Muscle of arm (tissue), 1 donor: ENCODE measurements at regions not wholly inside any gene's neighbourhood (a gene's known extent, or its start where the extent isn't known, plus 50 kb on each side); places are given as distances from the start of the nearest gene placed in this dataset.

Experiments
- DNase-seq: peaks from one replicate; pipeline ENCODE4 v3.0.0-alpha.2; 2013

GRCh38 chr2:129887688-129888266 is 91.7 kb upstream of the RAB6C start:
- DNase-seq, result no peak

GRCh38 chr2:129888461-129888860 is 91.0 kb upstream of the RAB6C start:
- DNase-seq, result no peak

DNA sequence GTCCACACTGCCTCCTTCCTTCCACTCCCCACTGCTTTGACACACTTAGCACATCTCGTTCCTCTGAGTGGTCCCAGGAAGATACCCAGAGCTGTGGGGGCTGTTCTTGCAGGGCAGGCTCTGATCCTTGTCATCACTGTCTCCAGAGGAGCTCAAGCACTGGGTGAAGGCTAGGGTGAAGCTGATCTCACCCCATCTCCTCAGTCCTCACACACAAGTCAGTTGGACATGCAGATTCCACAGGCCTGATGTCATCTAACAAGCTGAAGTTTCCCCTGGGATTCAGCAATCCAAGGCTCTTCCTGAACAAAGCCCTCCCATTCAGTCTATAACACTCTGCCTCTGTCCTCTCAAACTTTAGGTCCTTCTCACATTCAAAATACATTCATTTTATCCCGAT is 90.6 kb upstream of the RAB6C start:
- DNase-seq, result no peak

DNA sequence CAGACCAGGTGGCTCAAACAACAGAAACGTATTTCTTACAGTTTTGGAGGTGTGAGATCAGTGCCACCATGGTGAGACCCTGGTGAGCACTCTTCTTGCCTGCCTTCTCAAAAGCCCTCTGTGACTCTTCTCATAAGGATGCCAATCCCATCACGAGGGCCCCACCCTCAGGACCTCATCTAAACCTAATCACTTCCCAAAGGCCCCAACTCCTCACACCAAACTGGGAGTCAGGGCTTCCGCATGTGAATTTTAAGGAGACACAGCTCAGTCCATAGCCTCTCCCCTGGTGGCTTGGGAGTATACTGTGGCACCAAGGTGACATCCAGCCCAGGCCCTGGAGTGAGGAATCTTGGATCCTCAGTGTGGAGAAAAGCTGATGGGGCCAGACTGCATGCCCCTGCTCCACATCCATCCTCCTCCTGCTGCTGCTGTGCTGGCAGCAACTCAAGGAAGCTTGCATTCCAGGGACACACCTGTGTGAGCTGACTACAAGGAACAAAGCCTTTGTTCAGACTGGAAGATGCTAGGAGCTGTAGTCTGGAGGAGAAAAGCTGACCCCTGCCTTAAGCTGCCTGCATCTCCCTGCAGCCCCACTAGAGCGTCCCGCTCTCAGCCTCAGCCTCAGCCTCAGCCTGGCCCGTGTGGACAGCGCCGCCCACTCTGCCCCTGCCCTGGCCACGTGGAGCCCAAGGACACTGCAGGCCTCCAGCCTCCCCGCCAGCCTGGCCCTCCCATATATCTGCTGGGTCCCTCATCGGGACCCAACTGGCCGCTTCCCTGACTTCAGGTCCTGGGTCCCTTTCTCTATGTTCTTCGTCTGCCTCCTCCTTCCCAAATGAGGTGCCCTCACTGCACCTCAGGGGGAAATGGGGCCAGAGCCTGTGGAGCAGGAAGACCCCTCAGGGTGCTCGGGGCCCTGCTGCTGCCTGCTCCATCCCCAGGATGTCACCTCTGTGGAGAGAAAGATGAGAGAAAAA is 87.8 kb upstream of the RAB6C start:
- no peak for DNase-seq

- DNase-seq, result no peak
These were observed 87.1 kb upstream of the RAB6C start for GRCh38 chr2:129892360-129892759.

DNA sequence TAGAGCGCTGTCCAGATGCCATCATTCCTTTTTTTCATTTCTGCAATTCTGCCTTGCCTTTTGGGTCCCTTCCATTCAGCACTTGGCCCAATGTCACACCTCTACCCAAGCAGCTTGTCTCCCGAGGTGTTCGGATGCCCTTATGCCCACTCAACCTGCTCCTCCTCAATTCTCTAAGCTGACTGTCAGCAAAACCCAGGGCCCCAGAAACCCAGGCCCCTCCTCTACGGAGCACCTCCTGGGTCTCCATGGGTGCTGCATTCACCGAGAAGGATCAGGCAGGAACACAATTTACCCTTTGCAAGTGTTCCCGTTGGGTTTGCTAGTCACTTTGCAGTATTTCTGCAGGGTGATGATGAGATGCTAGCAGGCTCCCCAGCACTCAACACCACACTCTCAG is 86.7 kb upstream of the RAB6C start:
- no peak for DNase-seq

DNA sequence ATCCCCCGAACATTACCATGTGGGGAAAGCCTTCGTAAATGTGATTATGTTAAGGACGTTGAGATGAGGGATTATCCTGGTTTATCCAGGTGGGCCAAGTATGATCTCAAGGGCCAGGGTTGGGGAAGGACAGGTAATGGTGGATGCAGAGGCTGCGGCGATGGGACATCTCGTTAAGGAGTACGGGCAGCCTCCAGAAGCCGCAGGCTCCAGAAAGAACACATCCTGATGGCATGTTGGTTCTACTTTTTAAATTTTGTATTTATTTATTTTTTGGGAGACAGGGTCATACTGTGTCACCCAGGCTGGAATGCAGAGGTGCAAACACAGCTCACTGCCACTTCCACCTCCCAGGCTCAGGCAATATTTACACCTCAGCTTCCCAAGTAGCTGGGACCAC is 86.2 kb upstream of the RAB6C start:
- no peak for DNase-seq

DNA sequence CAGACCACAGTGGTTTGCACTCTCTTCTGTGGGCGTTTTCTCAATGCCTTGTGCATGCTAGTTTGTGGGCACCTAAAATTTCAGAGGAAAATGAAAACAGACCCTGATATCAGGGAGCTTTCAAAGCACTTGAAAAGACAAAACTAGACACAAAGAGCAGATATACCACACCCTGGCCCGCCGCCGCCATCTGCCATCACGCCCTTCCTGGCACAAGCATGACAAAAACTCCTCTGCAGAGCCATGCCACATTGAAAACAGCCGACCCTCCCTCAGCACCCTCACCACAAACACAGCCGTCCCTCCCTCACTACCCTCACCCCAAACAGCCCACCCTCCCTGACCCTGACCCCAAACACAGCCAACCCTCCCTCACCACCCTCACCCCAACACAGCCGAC is 84.8 kb upstream of the RAB6C start:
- no peak for DNase-seq

DNA sequence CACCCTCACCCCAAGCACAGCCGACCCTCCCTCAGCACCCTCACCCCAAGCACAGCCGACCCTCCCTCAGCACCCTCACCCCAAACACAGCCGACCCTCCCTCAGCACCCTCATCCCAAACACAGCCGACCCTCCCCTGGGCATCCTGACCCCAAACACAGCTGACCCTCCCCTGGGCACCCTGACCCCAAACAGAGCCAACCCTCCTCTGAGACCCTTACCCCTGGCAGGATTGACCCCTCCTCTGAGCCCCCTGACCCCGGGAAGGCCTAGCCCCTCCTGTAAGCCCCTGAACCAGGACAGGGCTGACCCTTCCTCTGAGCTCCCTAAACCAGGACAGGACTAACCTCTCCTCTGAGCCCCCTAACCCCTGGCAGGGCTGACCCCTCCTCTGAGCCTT is 84.4 kb upstream of the RAB6C start:
- no peak for DNase-seq

- DNase-seq, result no peak
These were observed 83.9 kb upstream of the RAB6C start for GRCh38 chr2:129895526-129896082.

DNA sequence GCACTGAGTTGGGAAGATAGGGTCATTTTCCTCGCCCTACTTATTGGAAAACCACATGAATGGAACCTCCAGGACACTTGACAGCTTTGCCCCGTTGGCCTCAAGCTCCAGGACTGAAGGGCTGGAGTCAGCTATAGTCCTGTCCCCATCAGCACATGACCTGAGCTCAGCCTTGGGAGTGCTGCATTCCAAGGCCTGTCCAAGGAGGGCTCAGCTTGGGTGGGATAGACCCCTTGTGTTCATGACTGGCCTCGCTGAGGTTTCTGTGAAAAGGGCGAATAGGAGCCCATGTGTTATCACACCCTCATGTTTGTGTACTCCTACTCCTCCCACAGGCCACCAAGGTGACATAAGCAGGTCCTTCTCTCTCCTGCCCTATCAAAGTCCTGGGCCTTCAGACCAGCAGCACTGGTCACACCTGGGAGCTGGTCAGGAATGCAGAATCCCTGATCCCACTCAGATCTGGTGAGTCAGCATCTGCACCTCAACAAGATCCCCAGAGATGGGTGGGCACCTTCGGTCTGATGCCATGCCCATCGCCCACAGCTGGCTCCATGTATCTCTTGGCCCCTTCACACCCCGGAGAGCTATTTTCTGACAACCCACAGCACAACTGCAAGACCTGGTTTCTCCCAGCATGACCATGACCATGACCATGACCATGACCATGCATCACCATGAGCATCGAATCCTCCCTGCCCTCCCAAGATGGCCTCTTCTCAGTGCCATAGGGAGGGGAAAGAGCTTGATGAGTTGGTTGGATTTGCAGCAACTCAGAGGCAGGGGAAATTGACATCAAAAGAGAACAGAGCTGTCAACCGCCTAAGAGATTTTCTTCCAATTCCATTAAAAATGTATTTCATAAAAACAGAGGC is 83.0 kb upstream of the RAB6C start:
- no peak for DNase-seq

DNA sequence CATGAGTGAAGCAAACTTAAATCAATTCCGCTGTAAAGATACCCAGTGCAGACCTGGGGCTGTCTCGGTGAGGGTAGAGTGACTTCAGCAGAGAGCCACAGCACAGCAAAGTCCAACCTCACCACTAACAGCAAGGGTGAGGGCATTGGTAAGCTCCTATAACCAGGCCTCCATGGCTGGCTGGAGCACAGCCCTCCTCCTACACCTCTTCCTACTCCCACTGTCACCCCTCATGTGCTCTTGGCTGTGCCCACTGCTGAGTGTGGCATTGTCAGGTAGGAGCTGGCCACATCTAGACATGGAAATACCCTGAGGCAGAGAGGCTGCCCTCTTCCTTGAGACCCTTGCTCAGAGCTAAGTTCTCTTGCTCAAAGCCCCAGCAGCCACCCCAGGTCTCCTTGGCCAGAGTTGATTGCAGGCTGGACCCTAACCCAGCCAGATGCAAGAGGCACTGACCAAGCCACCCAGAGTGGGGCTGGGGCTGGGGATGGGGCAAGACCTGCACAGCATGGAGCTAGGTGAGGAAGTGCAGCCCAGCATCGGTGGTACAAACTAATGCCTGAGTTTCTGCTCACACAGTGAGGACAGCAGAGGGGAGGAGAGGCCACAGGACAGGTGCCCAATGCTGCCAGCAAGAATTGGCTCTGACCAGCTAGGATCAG is 77.6 kb upstream of the RAB6C start:
- no peak for DNase-seq

DNA sequence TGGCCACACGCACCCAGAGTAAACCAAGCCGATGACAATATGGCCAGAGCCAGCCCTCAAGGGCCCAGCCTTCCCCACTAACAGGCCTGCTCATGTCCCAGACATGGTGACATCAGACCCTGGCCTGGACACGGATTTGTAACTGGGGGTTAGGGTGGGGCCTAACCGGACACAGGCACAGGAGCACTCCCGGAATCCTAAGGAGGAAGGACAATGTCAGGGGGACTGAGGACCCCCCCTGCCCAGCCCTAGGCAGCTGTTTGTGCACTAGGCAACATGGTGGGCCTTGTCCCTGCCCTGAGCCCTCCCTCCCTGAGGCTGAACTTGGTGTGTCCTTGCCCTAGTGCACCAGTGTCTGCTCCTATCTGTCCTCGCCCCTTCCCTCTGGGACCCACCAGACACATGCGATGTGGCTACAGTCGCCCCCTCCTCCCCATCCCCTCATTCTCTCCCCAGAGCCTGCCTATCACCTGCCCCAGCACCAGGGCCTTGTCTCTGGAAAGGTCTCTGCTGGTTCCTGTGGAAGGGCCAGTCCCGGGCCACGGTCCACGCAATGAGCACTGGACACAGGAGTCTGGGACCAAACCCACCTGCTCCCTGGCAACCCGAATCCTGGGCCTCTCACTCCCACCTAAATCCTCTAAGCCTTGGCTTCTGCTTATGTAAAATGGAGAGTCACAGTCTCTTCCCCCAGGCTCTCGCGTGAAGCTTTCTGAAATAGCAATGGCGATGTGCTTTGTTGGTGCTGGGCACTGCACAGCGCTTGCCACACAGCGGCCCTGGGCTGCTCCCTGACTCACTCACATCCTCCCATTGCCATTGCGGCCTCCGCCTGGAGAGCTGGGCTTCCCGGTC is 76.5 kb upstream of the RAB6C start:
- no peak for DNase-seq

DNA sequence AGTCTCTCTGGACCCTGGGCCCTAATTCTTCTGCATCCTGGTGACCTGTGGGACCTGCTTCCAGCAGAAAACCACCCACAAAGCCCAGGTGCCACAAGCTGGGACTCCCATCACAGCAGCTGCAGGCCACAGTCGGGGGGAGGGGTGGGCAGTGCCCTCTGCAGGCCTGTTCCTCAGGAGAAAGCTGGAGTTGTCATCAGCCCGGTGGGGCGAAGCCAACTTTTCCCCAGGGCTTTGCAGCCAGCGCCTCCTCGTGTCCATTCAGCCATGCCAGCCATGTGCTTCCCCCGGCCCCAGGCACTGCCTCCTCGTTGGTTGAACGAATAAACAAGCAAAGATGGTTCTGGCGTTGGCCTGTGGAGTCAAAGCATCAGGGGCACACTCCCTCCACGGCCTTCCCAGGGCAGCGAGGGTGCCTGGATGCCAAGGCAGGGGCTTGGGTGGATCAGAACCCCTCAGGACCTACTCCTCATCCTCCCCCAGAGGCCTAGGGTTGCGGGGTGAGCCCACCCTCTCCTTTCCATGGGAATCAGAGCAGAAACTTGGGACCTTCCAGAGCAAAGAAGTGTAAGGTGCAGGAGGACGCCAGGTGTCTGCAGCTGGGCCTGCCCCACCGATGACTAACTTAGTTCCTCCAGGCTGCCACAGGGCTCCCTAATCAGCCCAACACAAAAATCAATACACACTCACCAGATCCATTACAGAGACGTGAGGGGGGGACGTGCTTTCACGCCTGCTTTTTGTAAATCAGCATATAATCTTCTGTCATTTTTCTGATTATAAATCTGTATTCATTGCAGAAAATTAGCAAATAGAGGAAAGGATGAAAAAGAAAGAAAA is 75.7 kb upstream of the RAB6C start:
- no peak for DNase-seq

DNA sequence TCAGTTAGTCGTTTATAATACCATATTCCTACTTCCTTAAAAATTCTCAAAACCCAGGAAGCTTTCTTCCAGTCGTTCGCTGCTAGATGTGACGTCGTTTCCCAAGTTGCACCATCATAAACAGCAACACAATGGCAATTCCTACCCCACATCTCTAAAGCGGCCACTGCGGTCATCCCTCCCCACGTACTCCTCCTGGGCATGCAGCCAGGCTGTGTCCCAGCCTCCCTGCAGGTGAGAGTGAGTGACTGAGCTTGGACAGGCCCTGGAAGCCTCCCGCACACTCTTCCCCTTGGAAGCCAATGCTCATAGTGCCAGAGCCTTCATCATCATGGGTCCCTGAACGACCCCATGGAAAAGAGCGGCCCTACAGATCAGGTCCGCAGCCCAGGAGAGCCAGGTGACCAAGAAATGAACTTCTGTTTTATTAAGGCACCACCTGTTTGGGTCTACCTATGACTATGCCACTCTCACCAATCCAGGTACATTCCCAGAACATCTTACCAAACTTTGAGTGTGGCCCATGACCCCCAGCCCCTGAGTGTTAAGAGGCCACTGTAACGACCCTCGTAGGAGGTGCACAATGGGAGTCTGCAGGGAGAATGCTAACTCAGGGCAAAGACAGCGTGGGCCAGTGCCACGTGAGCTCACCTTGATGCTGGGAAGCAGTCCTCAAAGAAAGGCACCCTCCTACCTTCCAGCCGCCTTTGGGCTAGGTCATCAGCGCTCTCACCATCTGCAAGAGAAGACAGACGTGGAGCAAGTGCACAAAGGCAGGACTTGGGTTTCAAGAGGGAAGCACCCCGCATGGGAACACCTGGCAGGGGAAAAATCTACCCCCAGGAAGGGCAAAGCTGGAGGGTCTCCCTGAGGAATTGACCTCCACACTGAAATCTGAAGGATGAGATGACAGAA is 74.7 kb upstream of the RAB6C start:
- DNase-seq, result no peak

GRCh38 chr2:129905664-129906081 is 73.8 kb upstream of the RAB6C start:
- no peak for DNase-seq

GRCh38 chr2:129906139-129906860 is 73.2 kb upstream of the RAB6C start:
- DNase-seq, result no peak

DNA sequence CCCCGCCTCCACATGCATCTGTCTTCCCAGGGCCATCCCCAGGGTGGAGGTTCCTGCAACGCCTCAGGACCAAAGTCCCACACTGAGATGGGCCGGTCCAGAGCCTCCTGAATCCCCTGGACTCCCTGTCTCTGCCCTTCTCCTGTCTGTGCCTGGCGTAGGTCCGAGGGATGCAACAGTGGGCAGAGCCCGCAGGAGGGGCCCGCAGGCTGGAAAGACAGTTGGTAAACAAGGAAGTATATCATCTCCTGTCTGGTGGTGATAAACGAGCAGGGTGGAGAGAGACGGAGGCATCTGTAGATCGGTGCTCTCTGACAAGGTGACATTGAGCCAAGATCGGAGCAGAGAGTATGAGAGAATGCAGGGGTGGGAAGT is 72.6 kb upstream of the RAB6C start:
- no peak for DNase-seq
